MM.1S (cell line): ENCODE measurements at regions not wholly inside any gene's neighbourhood (a gene's known extent, or its start where the extent isn't known, plus 50 kb on each side); places are given as distances from the start of the nearest gene placed in this dataset.

Experiments
- CTCF ChIP-seq: fragments of 300-600 bp; sonication (generic); IDR thresholded peaks from 2 replicates; pipeline ENCODE4 v1.5.1; 2016; ENCODE audit warnings: antibody characterized with exemption, low read length, mixed read lengths
- EZH2 ChIP-seq: fragments of 300-600 bp; sonication (generic); optimal IDR thresholded peaks from 2 replicates; pipeline ENCODE3; 2017; ENCODE audit warnings: low read depth, mild to moderate bottlenecking, antibody characterized with exemption, low read length, mixed read lengths
- EZH2phosphoT487 ChIP-seq: fragments of 300-600 bp; sonication (generic); IDR thresholded peaks from 2 replicates; pipeline ENCODE4 v1.6.1; 2018; ENCODE audit warnings: antibody characterized with exemption, low read length

DNA sequence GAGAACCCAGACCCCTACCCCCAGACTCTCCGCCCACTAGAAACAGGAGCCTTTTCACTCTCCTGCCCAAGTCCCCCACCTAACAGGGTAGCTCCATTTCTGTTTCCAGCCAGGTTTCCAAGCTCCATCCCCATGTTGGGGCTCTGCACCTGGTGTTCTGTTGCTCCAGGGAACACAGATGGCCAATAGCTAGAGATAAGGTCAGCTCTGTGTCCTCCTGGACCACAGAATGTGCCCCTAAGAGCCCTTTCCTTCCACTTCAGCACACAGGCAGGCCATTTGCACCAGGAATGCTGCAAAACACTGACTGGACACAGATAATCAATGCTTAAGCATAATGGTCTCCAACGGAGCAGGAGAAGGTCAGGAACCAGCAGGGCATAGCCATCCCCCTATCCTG, 159.4 kb downstream of the QRSL1 start:
- no peak for TF ChIP-seq CTCF
- no peak for TF ChIP-seq EZH2phosphoT487
- TF ChIP-seq EZH2: no peak
